Fibroblast of lung (primary cell): ENCODE measurements at regions not wholly inside any gene's neighbourhood (a gene's known extent, or its start where the extent isn't known, plus 50 kb on each side); places are given as distances from the start of the nearest gene placed in this dataset.
A peak's percentile ranks its signal among the peaks of the same experiment; 100 is the strongest.
"Not testable (repeated sequence)": the region's sequence is repeated elsewhere in the genome, so short reads cannot be mapped to it uniquely, and the experiment has no call there.

Experiments
- DNase-seq, 2 donors: peaks; one replicate each; pipeline versions ENCODE4 v3.0.0 to v3.0.0-alpha.2; 2010; ENCODE audit warnings: low read depth in 2 of 2
- H2AFZ ChIP-seq: 2 replicates; pipeline ENCODE4 v1.5.1; 2012; ENCODE audit warnings: low read length, control low read depth, inconsistent platforms
- H3K27ac ChIP-seq: 2 replicates; pipeline ENCODE4 v1.5.1; 2011; ENCODE audit warnings: low read length, control low read depth; ENCODE audit not compliant: insufficient read depth
- H3K27me3 ChIP-seq: 2 replicates; pipeline ENCODE4 v1.5.1; 2011; ENCODE audit warnings: mild to moderate bottlenecking, low read length; ENCODE audit not compliant: control insufficient read depth, insufficient read depth
- H3K36me3 ChIP-seq: 2 replicates; pipeline ENCODE4 v1.5.1; 2011; ENCODE audit warnings: low read length; ENCODE audit not compliant: control insufficient read depth, insufficient read depth
- H3K4me1 ChIP-seq: 2 replicates; pipeline ENCODE4 v1.5.1; 2011; ENCODE audit warnings: low read length; ENCODE audit not compliant: control insufficient read depth, insufficient read depth; ENCODE audit errors: extremely low read depth
- H3K4me2 ChIP-seq: 2 replicates; pipeline ENCODE4 v1.5.1; 2011; ENCODE audit warnings: low read length, control low read depth; ENCODE audit not compliant: insufficient read depth; ENCODE audit errors: extremely low read depth
- H3K4me3 ChIP-seq, 4 experiments: fragments of 200-600 bp in 1 of 4; sonication (generic) in 1 of 4; replicated peaks in 1 of 4; 2 replicates each; pipeline ENCODE4 v1.5.1; 2011 to 2016; ENCODE audit warnings: low read length in 4 of 4, low read depth in 3 of 4, mild to moderate bottlenecking in 3 of 4, control low read depth in 2 of 4, inconsistent platforms in 1 of 4, mixed read lengths in 1 of 4; ENCODE audit not compliant: insufficient read depth in 1 of 4; ENCODE audit errors: control extremely low read depth in 1 of 4
- H3K79me2 ChIP-seq: 2 replicates; pipeline ENCODE4 v1.5.1; 2012; ENCODE audit warnings: mild to moderate bottlenecking, low read length, inconsistent platforms; ENCODE audit not compliant: control insufficient read depth, insufficient read depth
- H3K9ac ChIP-seq: 2 replicates; pipeline ENCODE4 v1.5.1; 2011; ENCODE audit warnings: mild to moderate bottlenecking, low read length, control low read depth; ENCODE audit not compliant: insufficient read depth
- H3K9me3 ChIP-seq: 2 replicates; pipeline ENCODE4 v1.5.1; 2012; ENCODE audit warnings: low read depth, low read length; ENCODE audit not compliant: control insufficient read depth, insufficient read depth
- H4K20me1 ChIP-seq: 2 replicates; pipeline ENCODE4 v1.5.1; 2011; ENCODE audit warnings: low read length; ENCODE audit not compliant: control insufficient read depth, insufficient read depth; ENCODE audit errors: extremely low read depth
- CTCF ChIP-seq, 2 donors: IDR thresholded peaks in 1 of 2; conservative IDR thresholded peaks in 1 of 2; 1 replicate in 1 of 2; 2 replicates in 1 of 2; pipeline ENCODE4 v1.5.1; 2011 to 2012; ENCODE audit warnings: low read length in 2 of 2, control low read depth in 1 of 2, inconsistent platforms in 1 of 2, low read depth in 1 of 2, mild to moderate bottlenecking in 1 of 2
- EZH2 ChIP-seq: IDR thresholded peaks from 2 replicates; pipeline ENCODE4 v1.5.1; 2012; ENCODE audit warnings: low read length, control low read depth, mild to moderate bottlenecking; ENCODE audit errors: missing control alignments

GRCh38 chr4:158350161-158350560 is 139.9 kb downstream of the TMEM144 start:
- TF ChIP-seq CTCF (conservative IDR thresholded peaks at IDR 0.05 in 1 of 2, IDR thresholded peaks at IDR 0.05 in 1 of 2; ENCODE audit: low read depth in 1 of 2, low read length in 2 of 2) (no peak), EZH2 (no peak)

GRCh38 chr4:158353541-158354304 is 143.4 kb downstream of the TMEM144 start:
- no peaks in the 10 kb centered on the region for H3K27me3 ChIP-seq
- H3K9me3 ChIP-seq: no peaks in the 10 kb centered on the region
- TF ChIP-seq EZH2: no peak
- H3K79me2 ChIP-seq: no peaks in the 10 kb centered on the region
- no peak overlapping the region for H3K4me3 ChIP-seq
- H3K4me1 ChIP-seq: no peaks in the 10 kb centered on the region
- H3K9ac ChIP-seq: no peak overlapping the region
- H3K36me3 ChIP-seq: no peaks in the 10 kb centered on the region
- DNase-seq: no peak
- no peak overlapping the region for H3K27ac ChIP-seq
- H3K4me2 ChIP-seq: no peak overlapping the region
- no peak overlapping the region for H2AFZ ChIP-seq
- H4K20me1 ChIP-seq: no peaks in the 10 kb centered on the region

More at GRCh38 chr4:158350161-158350560, 139.9 kb downstream of the TMEM144 start:
- Histone ChIP-seq H2AFZ (no peak overlapping the region), H3K9me3 (no peaks in the 10 kb centered on the region), H3K36me3 (no peaks in the 10 kb centered on the region), H3K4me2 (no peak overlapping the region), H4K20me1 (no peaks in the 10 kb centered on the region), H3K9ac (no peak overlapping the region), H3K4me1 (no peaks in the 10 kb centered on the region), H3K27me3 (no peaks in the 10 kb centered on the region), H3K27ac (no peak overlapping the region), H3K79me2 (no peaks in the 10 kb centered on the region), H3K4me3 (no peak overlapping the region)
- no peak for DNase-seq

- H2AFZ ChIP-seq: no peak overlapping the region
- H3K4me2 ChIP-seq: no peak overlapping the region
- H3K9ac ChIP-seq: no peak overlapping the region
These were observed 146.0 kb downstream of the TMEM144 start for GRCh38 chr4:158356301-158356700.

GRCh38 chr4:158367932-158368441 is 153.7 kb upstream of the RXFP1 start:
- not testable (repeated sequence) for H3K9ac ChIP-seq, H3K27me3 ChIP-seq, DNase-seq, H3K36me3 ChIP-seq, H3K4me1 ChIP-seq, H2AFZ ChIP-seq, H3K79me2 ChIP-seq, H3K4me3 ChIP-seq, H4K20me1 ChIP-seq, H3K27ac ChIP-seq, H3K9me3 ChIP-seq, H3K4me2 ChIP-seq

More at GRCh38 chr4:158356301-158356700, 146.0 kb downstream of the TMEM144 start:
- Histone ChIP-seq H3K36me3 (no peaks in the 10 kb centered on the region), H3K9me3 (no peaks in the 10 kb centered on the region), H3K4me1 (no peaks in the 10 kb centered on the region), H3K79me2 (no peaks in the 10 kb centered on the region), H3K27ac (no peak overlapping the region), H3K27me3 (no peaks in the 10 kb centered on the region), H4K20me1 (no peaks in the 10 kb centered on the region), H3K4me3 (no peak overlapping the region)
- peak in 1 of 2 donors; percentile 23 for DNase-seq
- no peak for TF ChIP-seq EZH2
- TF ChIP-seq CTCF (conservative IDR thresholded peaks at IDR 0.05 in 1 of 2, IDR thresholded peaks at IDR 0.05 in 1 of 2; ENCODE audit: low read depth in 1 of 2, low read length in 2 of 2): no peak
